ENCODE measurements at regions not wholly inside any gene's neighbourhood (a gene's known extent, or its start where the extent isn't known, plus 50 kb on each side); places are given as distances from the start of the nearest gene placed in this dataset.

DNA sequence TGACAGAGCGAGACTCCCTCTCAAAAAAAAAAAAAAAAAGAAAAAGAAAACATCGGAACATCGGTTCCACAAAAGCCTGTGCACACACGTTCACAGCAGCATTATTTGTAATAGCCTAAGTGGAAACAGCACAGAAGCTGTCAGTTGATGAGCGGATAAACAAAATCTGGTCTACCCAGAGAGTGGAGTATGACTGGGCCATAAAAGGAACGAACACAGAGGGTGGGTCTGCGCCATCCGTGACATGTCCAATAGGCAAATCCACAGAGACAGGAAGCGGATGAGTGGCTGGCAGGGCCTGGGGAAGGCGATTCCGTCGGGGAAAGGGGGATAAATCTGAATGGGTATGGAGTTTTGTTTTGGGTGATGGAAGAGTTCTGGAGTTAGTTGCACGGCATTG lies 212.2 kb upstream of the CIBAR2 start:
- TF ChIP-seq SPI1 (IDR thresholded peaks at IDR 0.05; ENCODE audit: low read depth, low read length) (no peak), POLR2AphosphoS5 (IDR thresholded peaks at IDR 0.05; ENCODE audit: low read depth, low read length) (no peak), POLR2A (IDR thresholded peaks at IDR 0.05; ENCODE audit: low read depth, low read length) (no peak), TAF1 (IDR thresholded peaks at IDR 0.05; ENCODE audit: low read depth, low read length) (no peak)

Measured in GM12891 (cell line).